Uterus (tissue), 3 donors: ENCODE measurements at regions not wholly inside any gene's neighbourhood (a gene's known extent, or its start where the extent isn't known, plus 50 kb on each side); places are given as distances from the start of the nearest gene placed in this dataset.
A peak's percentile ranks its signal among the peaks of the same experiment; 100 is the strongest.

Experiments
- DNase-seq, 2 donors: peaks; one replicate each; pipeline ENCODE4 v3.0.0-alpha.2; 2019 to 2020
- H3K27ac ChIP-seq, 2 donors: fragments of 200-600 bp; sonication (generic); 1 replicate in 1 of 2; 2 replicates in 1 of 2; pipeline ENCODE4 v1.5.1; 2016 to 2018
- H3K27me3 ChIP-seq, 2 donors: fragments of 200-600 bp; sonication (generic); one replicate each; pipeline ENCODE4 v1.5.1; 2018 to 2019; ENCODE audit warnings: control low read depth in 1 of 2
- H3K36me3 ChIP-seq, 2 donors: fragments of 200-600 bp; sonication (generic); one replicate each; pipeline ENCODE4 v1.5.1; 2019; ENCODE audit warnings: control low read depth in 1 of 2
- H3K4me1 ChIP-seq, 2 donors: fragments of 200-600 bp; sonication (generic); one replicate each; pipeline ENCODE4 v1.5.1; 2018 to 2019; ENCODE audit warnings: control low read depth in 1 of 2
- H3K4me3 ChIP-seq, 2 donors: fragments of 200-600 bp; sonication (generic); 1 replicate in 1 of 2; 2 replicates in 1 of 2; pipeline ENCODE4 v1.5.1; 2018 to 2019; ENCODE audit warnings: mild to moderate bottlenecking in 1 of 2
- H3K9me3 ChIP-seq, 2 donors: fragments of 200-600 bp; sonication (generic); one replicate each; pipeline ENCODE4 v1.5.1; 2019; ENCODE audit warnings: control low read depth in 1 of 2
- POLR2A ChIP-seq, 2 donors: fragments of 450-650 bp; IDR thresholded peaks; one replicate each; pipeline ENCODE4 v1.6.1; 2016; ENCODE audit warnings: antibody characterized with exemption in 2 of 2, mild to moderate bottlenecking in 1 of 2, moderate library complexity in 1 of 2
- intact Hi-C: fragments of 100-400 bp; cut with DNase I; formaldehyde crosslinking; loops from one replicate; pipeline ENCODE4 v1.15.1; 2023; ENCODE audit warnings: low total_unique reads
- TF ChIP-seq, protein P1 (sequence below), 4 experiments: fragments of 200-600 bp in 2 of 4; fragments of 450-650 bp in 2 of 4; sonication (generic) in 2 of 4; IDR thresholded peaks; one replicate each; pipeline ENCODE4 v1.5.1; 2016 to 2019; ENCODE audit warnings: antibody characterized with exemption in 4 of 4, mild to moderate bottlenecking in 2 of 4, moderate library complexity in 1 of 4
- donor health status: DM: yes; HTN: yes; CAD: no.

DNA sequence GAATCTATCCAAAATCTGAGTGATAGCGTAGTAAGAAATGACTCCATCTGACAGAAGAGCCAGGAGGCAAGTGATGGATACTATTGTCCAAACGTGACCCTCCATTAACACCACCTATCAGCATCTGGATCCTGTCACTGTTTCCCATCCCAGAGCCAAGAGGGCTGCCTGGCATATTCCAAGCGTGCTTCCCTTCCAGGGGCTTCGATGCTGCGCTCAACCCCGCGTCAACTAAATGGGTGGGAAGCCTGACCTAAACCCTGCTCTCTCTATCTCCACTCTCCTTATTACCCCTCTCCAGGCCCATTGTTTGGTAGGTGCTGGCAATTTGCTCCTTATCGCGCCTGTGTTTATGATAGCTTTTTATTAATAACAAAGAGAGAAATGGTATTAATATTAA lies 83.2 kb downstream of the NR2F2 start:
- no peak for TF ChIP-seq POLR2A (IDR thresholded peaks at IDR 0.05)
- TF ChIP-seq, protein P1, sequence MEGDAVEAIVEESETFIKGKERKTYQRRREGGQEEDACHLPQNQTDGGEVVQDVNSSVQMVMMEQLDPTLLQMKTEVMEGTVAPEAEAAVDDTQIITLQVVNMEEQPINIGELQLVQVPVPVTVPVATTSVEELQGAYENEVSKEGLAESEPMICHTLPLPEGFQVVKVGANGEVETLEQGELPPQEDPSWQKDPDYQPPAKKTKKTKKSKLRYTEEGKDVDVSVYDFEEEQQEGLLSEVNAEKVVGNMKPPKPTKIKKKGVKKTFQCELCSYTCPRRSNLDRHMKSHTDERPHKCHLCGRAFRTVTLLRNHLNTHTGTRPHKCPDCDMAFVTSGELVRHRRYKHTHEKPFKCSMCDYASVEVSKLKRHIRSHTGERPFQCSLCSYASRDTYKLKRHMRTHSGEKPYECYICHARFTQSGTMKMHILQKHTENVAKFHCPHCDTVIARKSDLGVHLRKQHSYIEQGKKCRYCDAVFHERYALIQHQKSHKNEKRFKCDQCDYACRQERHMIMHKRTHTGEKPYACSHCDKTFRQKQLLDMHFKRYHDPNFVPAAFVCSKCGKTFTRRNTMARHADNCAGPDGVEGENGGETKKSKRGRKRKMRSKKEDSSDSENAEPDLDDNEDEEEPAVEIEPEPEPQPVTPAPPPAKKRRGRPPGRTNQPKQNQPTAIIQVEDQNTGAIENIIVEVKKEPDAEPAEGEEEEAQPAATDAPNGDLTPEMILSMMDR (IDR thresholded peaks at IDR 0.05) = no peak
- Histone ChIP-seq H3K4me1 (peaks cover 0 to 11% of the 10 kb centered on the region in 2 donors), H3K9me3 (no peaks in the 10 kb centered on the region), H3K27ac (no peak overlapping the region), H3K36me3 (no peaks in the 10 kb centered on the region), H3K4me3 (no peak overlapping the region), H3K27me3 (peaks cover 35 to 50% of the 10 kb centered on the region in 2 donors)
- no peak for DNase-seq
- intact Hi-C loops = no loop called here

DNA sequence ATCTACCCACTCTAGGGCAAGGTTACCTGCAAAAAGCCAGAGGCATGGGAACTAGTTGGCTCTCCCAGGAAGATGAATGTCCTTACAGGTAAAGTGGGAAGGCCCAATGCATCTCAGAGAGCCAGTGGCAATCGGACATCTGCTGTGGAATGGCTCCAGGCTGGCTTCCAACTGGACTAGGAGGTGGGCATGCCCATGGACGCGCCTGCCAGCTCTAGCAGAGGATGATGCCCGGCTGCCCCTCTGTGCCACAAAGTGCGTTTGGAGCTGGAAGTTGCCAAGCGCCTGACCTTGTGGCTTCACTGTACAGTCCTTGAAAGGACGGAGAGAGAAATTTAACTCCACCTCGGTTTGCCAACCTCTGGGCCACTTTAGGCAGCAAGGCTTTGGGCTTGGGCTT lies 84.4 kb downstream of the NR2F2 start:
- intact Hi-C loops = no loop called here

DNA sequence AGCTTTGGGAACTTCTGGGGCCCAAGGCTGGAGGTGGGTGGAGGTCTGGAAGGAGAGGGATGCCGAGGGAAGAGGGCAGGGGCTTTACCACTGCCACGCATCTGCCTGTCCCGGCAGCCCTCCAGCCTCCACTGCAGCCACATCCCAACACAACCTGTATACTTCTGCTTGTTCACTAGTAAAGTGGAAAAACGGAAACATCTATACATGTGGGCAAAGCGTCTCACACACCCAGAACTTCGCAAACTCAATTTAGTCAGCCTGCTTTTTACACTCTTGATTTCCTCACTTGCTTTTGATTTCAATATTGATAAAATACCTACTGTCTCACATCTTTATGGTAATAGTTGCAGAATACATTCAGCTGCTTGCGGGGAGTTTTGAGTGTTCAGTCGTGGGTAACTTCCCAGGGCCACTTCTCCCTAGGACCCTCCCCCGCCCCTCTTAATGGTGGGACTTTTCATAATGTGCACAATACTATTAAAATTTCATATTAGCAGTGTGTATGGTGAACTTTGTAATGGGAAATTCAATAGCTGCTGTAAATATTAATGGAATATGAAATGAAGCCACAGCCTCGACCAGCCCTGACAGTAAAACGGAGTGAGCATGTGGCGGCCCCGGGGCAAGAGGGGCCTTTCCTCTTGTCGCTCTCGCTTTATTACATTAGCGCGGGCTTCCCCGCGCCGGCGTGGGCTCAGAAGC lies 85.2 kb downstream of the NR2F2 start:
- no peak for TF ChIP-seq POLR2A (IDR thresholded peaks at IDR 0.05)
- TF ChIP-seq, protein P1 (IDR thresholded peaks at IDR 0.05) = no peak
- no peak for DNase-seq
- intact Hi-C loops = no loop called here
- H3K36me3 ChIP-seq = no peaks in the 10 kb centered on the region
- peaks cover 19 to 36% of the 10 kb centered on the region in 2 donors for H3K27me3 ChIP-seq
- H3K9me3 ChIP-seq = no peaks in the 10 kb centered on the region
- H3K27ac ChIP-seq = no peak overlapping the region
- peak overlapping the region in 1 of 2 donors; percentile 13 for H3K4me3 ChIP-seq
- no peaks in the 10 kb centered on the region for H3K4me1 ChIP-seq

More for the DNA sequence above, 84.4 kb downstream of the NR2F2 start:
- no peaks in the 10 kb centered on the region for H3K9me3 ChIP-seq
- H3K36me3 ChIP-seq = no peaks in the 10 kb centered on the region
- peaks cover 27 to 43% of the 10 kb centered on the region in 2 donors for H3K27me3 ChIP-seq
- DNase-seq = no peak
- H3K4me1 ChIP-seq = peaks cover 0 to 3% of the 10 kb centered on the region in 2 donors
- TF ChIP-seq, protein P1 (IDR thresholded peaks at IDR 0.05) = no peak
- no peak for TF ChIP-seq POLR2A (IDR thresholded peaks at IDR 0.05)
- H3K4me3 ChIP-seq = no peak overlapping the region
- H3K27ac ChIP-seq = no peak overlapping the region

DNA sequence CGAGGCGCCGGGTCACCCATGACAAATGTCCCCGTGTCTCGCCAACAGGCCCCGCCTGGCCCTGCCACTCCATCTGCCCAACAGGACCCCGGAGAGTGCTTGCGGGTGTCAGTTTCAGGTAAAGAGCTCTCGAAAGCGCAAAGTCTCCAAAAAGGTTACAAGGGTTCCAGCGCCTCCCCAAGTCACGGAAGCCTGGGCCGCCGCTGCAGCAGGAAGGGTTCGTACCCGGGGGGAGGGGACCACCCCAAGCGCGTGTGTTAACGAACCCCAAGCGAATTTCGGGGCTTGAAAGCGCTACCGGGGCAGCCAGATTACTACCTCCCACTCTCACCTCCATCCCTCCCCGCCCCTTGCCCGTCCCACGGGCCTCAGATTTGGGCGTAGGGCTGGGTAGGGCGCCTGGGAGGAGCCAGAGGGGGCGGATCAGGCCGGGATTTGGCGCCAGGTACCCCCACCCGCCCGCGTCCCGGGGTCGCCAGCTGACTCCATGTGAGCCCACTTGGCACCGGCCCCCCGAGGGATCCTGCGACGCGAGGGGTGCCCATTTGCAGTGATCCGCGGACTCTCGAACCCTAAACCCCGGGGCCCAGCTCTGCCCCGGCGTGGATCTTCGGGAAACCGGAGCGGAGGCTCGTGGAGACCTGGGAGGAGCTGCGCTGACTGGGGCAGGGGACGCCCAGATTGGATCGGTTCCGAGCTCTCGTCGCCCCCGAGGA lies 85.9 kb downstream of the NR2F2 start:
- intact Hi-C loops = no loop called here
- H3K27ac ChIP-seq = no peak overlapping the region
- TF ChIP-seq, protein P1 (IDR thresholded peaks at IDR 0.05) = no peak
- TF ChIP-seq POLR2A (IDR thresholded peaks at IDR 0.05) = no peak
- H3K4me1 ChIP-seq = no peaks in the 10 kb centered on the region
- H3K36me3 ChIP-seq = no peaks in the 10 kb centered on the region
- H3K9me3 ChIP-seq = no peaks in the 10 kb centered on the region
- H3K27me3 ChIP-seq = peaks cover 19 to 28% of the 10 kb centered on the region in 2 donors
- DNase-seq = no peak
- peak overlapping the region; percentile 8 to 13 for H3K4me3 ChIP-seq
